Tibial nerve (tissue), 4 donors: ENCODE measurements at regions not wholly inside any gene's neighbourhood (a gene's known extent, or its start where the extent isn't known, plus 50 kb on each side); places are given as distances from the start of the nearest gene placed in this dataset.

Experiments
- DNase-seq, 2 donors: peaks; one replicate each; pipeline ENCODE4 v3.0.0-alpha.2; 2019; ENCODE audit warnings: low spot score in 2 of 2
- H3K27ac ChIP-seq, 4 donors: fragments of 200-600 bp; sonication (generic) in 3 of 4; one replicate each; pipeline ENCODE4 v1.5.1; 2017 to 2019; ENCODE audit warnings: mild to moderate bottlenecking in 1 of 4
- H3K27me3 ChIP-seq, 2 donors: fragments of 200-600 bp; sonication (generic) in 1 of 2; one replicate each; pipeline versions ENCODE4 v1.5.1 to v1.6.0; 2017 to 2019
- H3K36me3 ChIP-seq, 3 donors: fragments of 200-600 bp; sonication (generic); one replicate each; pipeline ENCODE4 v1.5.1; 2018 to 2019
- H3K4me1 ChIP-seq, 4 donors: fragments of 200-600 bp; sonication (generic) in 3 of 4; one replicate each; pipeline ENCODE4 v1.5.1; 2017 to 2019
- H3K4me3 ChIP-seq, 4 donors: fragments of 200-600 bp; sonication (generic) in 3 of 4; one replicate each; pipeline ENCODE4 v1.5.1; 2017 to 2019; ENCODE audit warnings: mild to moderate bottlenecking in 1 of 4, moderate library complexity in 1 of 4
- H3K9me3 ChIP-seq, 4 donors: fragments of 200-600 bp; sonication (generic) in 3 of 4; one replicate each; pipeline ENCODE4 v1.5.1; 2017 to 2019
- CTCF ChIP-seq, 5 experiments: fragments of 200-600 bp in 3 of 5; fragments of 450-650 bp in 2 of 5; sonication (generic) in 3 of 5; IDR thresholded peaks; one replicate each; pipeline ENCODE4 v1.5.1; 2016 to 2019; ENCODE audit warnings: antibody characterized with exemption in 5 of 5, mild to moderate bottlenecking in 3 of 5, moderate library complexity in 2 of 5
- EP300 ChIP-seq, 2 donors: sonication (generic); formaldehyde crosslinking; IDR thresholded peaks; one replicate each; pipeline ENCODE4 v1.6.1; 2017; ENCODE audit warnings: antibody characterized with exemption in 2 of 2, mild to moderate bottlenecking in 1 of 2
- POLR2A ChIP-seq, 2 donors: fragments of 450-650 bp; IDR thresholded peaks; one replicate each; pipeline ENCODE4 v1.6.1; 2017; ENCODE audit warnings: antibody characterized with exemption in 2 of 2, mild to moderate bottlenecking in 2 of 2, moderate library complexity in 2 of 2
- WGBS, 2 donors: methylation state at CpG; one replicate each; pipeline ENCODE4 v1.1.5; 2018; 5-methylcytosine and 5-hydroxymethylcytosine counted together

GRCh38 chr3:41001556-41001955 lies 197.7 kb upstream of the CTNNB1 start:
- no peak overlapping the region for H3K4me3 ChIP-seq
- H3K9me3 ChIP-seq, result no peaks in the 10 kb centered on the region
- peaks cover 0 to 14% (median 3%) of the 10 kb centered on the region in 4 donors for H3K4me1 ChIP-seq
- 59 to 86% methylated on average over 1 of the region's 1 CpG for WGBS, 2 donors
- H3K27me3 ChIP-seq, result no peaks in the 10 kb centered on the region
- no peaks in the 10 kb centered on the region for H3K36me3 ChIP-seq
- DNase-seq, result no peak
- no peak overlapping the region for H3K27ac ChIP-seq
- no peak for TF ChIP-seq POLR2A (IDR thresholded peaks at IDR 0.05)
- no peak for TF ChIP-seq EP300 (IDR thresholded peaks at IDR 0.05)
- TF ChIP-seq CTCF (IDR thresholded peaks at IDR 0.05), result no peak

GRCh38 chr3:41002104-41002503 lies 197.2 kb upstream of the CTNNB1 start:
- Histone ChIP-seq H3K27ac (no peak overlapping the region), H3K9me3 (no peaks in the 10 kb centered on the region), H3K27me3 (no peaks in the 10 kb centered on the region), H3K4me1 (peaks cover 0 to 14% (median 3%) of the 10 kb centered on the region in 4 donors), H3K4me3 (no peak overlapping the region), H3K36me3 (no peaks in the 10 kb centered on the region)
- 68 to 78% methylated on average over 4 of the region's 4 CpGs for WGBS, 2 donors
- TF ChIP-seq EP300 (IDR thresholded peaks at IDR 0.05) (no peak), CTCF (IDR thresholded peaks at IDR 0.05) (no peak), POLR2A (IDR thresholded peaks at IDR 0.05) (no peak)
- no peak for DNase-seq

- no peaks in the 10 kb centered on the region for H3K27me3 ChIP-seq
- TF ChIP-seq CTCF (IDR thresholded peaks at IDR 0.05) (no peak), EP300 (IDR thresholded peaks at IDR 0.05) (no peak), POLR2A (IDR thresholded peaks at IDR 0.05) (no peak)
These were observed 191.9 kb upstream of the CTNNB1 start for GRCh38 chr3:41007399-41007798.

GRCh38 chr3:41011854-41012253 lies 187.5 kb upstream of the CTNNB1 start:
- WGBS, 2 donors, result 48 to 55% methylated on average over 2 of the region's 2 CpGs
- TF ChIP-seq EP300 (IDR thresholded peaks at IDR 0.05), result no peak
- no peak for TF ChIP-seq POLR2A (IDR thresholded peaks at IDR 0.05)
- TF ChIP-seq CTCF (IDR thresholded peaks at IDR 0.05), result no peak
- Histone ChIP-seq H3K27me3 (no peaks in the 10 kb centered on the region), H3K4me3 (no peak overlapping the region), H3K27ac (no peak overlapping the region), H3K36me3 (no peaks in the 10 kb centered on the region), H3K9me3 (peaks cover 0 to 12% (median 0%) of the 10 kb centered on the region in 4 donors), H3K4me1 (no peaks in the 10 kb centered on the region)
- no peak for DNase-seq

More at GRCh38 chr3:41007399-41007798, 191.9 kb upstream of the CTNNB1 start:
- H3K4me1 ChIP-seq, result no peaks in the 10 kb centered on the region
- no peak overlapping the region for H3K4me3 ChIP-seq
- H3K27ac ChIP-seq, result no peak overlapping the region
- H3K9me3 ChIP-seq, result peaks cover 0 to 12% (median 0%) of the 10 kb centered on the region in 4 donors
- no peak for DNase-seq
- H3K36me3 ChIP-seq, result no peaks in the 10 kb centered on the region

GRCh38 chr3:41018855-41019254 lies 180.4 kb upstream of the CTNNB1 start:
- DNase-seq, result no peak
- Histone ChIP-seq H3K27me3 (no peaks in the 10 kb centered on the region), H3K36me3 (no peaks in the 10 kb centered on the region), H3K9me3 (no peaks in the 10 kb centered on the region), H3K27ac (no peak overlapping the region), H3K4me1 (no peaks in the 10 kb centered on the region), H3K4me3 (no peak overlapping the region)
- WGBS, 2 donors, result 94% methylated on average over 2 of the region's 2 CpGs
- TF ChIP-seq POLR2A (IDR thresholded peaks at IDR 0.05) (no peak), EP300 (IDR thresholded peaks at IDR 0.05) (no peak), CTCF (IDR thresholded peaks at IDR 0.05) (no peak)
